ENCODE measurements at regions not wholly inside any gene's neighbourhood (a gene's known extent, or its start where the extent isn't known, plus 50 kb on each side); places are given as distances from the start of the nearest gene placed in this dataset.

DNA sequence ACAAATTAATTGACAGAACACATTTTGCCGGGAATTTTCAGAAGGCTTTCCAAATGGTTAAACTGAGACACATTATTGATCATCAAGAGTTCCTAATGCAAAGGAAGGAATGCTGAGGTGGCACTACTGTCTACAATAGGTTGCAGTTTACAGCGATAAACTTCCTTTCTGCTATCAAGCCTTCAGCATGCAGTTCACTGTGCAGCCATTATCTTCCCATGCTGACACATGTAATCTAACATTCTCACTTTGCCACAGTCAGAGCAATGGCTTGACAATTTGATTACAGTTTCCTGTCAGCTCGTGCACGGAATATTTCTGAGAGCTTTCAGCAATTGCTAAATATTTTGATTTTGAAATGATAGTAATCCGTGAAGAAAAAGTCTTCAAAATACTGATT is 166.9 kb upstream of the PRMT6 start:
- TF ChIP-seq, protein P1, sequence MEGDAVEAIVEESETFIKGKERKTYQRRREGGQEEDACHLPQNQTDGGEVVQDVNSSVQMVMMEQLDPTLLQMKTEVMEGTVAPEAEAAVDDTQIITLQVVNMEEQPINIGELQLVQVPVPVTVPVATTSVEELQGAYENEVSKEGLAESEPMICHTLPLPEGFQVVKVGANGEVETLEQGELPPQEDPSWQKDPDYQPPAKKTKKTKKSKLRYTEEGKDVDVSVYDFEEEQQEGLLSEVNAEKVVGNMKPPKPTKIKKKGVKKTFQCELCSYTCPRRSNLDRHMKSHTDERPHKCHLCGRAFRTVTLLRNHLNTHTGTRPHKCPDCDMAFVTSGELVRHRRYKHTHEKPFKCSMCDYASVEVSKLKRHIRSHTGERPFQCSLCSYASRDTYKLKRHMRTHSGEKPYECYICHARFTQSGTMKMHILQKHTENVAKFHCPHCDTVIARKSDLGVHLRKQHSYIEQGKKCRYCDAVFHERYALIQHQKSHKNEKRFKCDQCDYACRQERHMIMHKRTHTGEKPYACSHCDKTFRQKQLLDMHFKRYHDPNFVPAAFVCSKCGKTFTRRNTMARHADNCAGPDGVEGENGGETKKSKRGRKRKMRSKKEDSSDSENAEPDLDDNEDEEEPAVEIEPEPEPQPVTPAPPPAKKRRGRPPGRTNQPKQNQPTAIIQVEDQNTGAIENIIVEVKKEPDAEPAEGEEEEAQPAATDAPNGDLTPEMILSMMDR (conservative IDR thresholded peaks at IDR 0.05; ENCODE audit: low read length): no peak
- no peak for TF ChIP-seq EZH2phosphoT487 (IDR thresholded peaks at IDR 0.05; ENCODE audit: borderline replicate concordance)
